ENCODE measurements at regions not wholly inside any gene's neighbourhood (a gene's known extent, or its start where the extent isn't known, plus 50 kb on each side); places are given as distances from the start of the nearest gene placed in this dataset.
"Not testable (repeated sequence)": the region's sequence is repeated elsewhere in the genome, so short reads cannot be mapped to it uniquely, and the experiment has no call there.

- DNase-seq = no peak
Observed at GRCh38 chr3:20810555-20810954, 624.5 kb upstream of the SGO1 start.

GRCh38 chr3:20809356-20809755 is 623.4 kb upstream of the SGO1 start:
- DNase-seq = no peak

GRCh38 chr3:20808864-20809263 is 622.9 kb upstream of the SGO1 start:
- DNase-seq = no peak

- DNase-seq = no peak
Observed at GRCh38 chr3:20798666-20799065, 612.7 kb upstream of the SGO1 start.

- no peak for DNase-seq
Observed at GRCh38 chr3:20787005-20787404, 601.0 kb upstream of the SGO1 start.

GRCh38 chr3:20776692-20777091 is 590.7 kb upstream of the SGO1 start:
- DNase-seq = no peak

- DNase-seq = no peak
Observed at GRCh38 chr3:20776286-20776685, 590.3 kb upstream of the SGO1 start.

- no peak for DNase-seq
Observed at GRCh38 chr3:20773320-20773984, 587.4 kb upstream of the SGO1 start.

GRCh38 chr3:20772869-20773268 is 586.9 kb upstream of the SGO1 start:
- DNase-seq = no peak

- no peak for DNase-seq
Observed at GRCh38 chr3:20769430-20769829, 583.4 kb upstream of the SGO1 start.

- DNase-seq = no peak
Observed at GRCh38 chr3:20760981-20761380, 575.0 kb upstream of the SGO1 start.

- no peak for DNase-seq
Observed at GRCh38 chr3:20752416-20752815, 566.4 kb upstream of the SGO1 start.

- no peak for DNase-seq
Observed at GRCh38 chr3:20751296-20751695, 565.3 kb upstream of the SGO1 start.

GRCh38 chr3:20747741-20748140 is 561.7 kb upstream of the SGO1 start:
- DNase-seq = no peak

GRCh38 chr3:20743553-20744321 is 557.7 kb upstream of the SGO1 start:
- no peak for DNase-seq

GRCh38 chr3:20742903-20743552 is 557.0 kb upstream of the SGO1 start:
- DNase-seq = no peak

- no peak for DNase-seq
Observed at GRCh38 chr3:20741381-20741780, 555.4 kb upstream of the SGO1 start.

- no peak for DNase-seq
Observed at GRCh38 chr3:20739814-20740213, 553.8 kb upstream of the SGO1 start.

- no peak for DNase-seq
Observed at GRCh38 chr3:20736287-20736852, 550.4 kb upstream of the SGO1 start.

- no peak for DNase-seq
Observed at GRCh38 chr3:20729185-20729584, 543.2 kb upstream of the SGO1 start.

- DNase-seq = no peak
Observed at GRCh38 chr3:20726786-20727185, 540.8 kb upstream of the SGO1 start.

- DNase-seq = no peak
Observed at GRCh38 chr3:20724241-20724640, 538.2 kb upstream of the SGO1 start.

GRCh38 chr3:20716425-20716824 is 530.4 kb upstream of the SGO1 start:
- DNase-seq = not testable (repeated sequence)

GRCh38 chr3:20701641-20702040 is 515.6 kb upstream of the SGO1 start:
- no peak for DNase-seq
